ENCODE measurements at regions not wholly inside any gene's neighbourhood (a gene's known extent, or its start where the extent isn't known, plus 50 kb on each side); places are given as distances from the start of the nearest gene placed in this dataset.
"Not testable (repeated sequence)": the region's sequence is repeated elsewhere in the genome, so short reads cannot be mapped to it uniquely, and the experiment has no call there.

DNA sequence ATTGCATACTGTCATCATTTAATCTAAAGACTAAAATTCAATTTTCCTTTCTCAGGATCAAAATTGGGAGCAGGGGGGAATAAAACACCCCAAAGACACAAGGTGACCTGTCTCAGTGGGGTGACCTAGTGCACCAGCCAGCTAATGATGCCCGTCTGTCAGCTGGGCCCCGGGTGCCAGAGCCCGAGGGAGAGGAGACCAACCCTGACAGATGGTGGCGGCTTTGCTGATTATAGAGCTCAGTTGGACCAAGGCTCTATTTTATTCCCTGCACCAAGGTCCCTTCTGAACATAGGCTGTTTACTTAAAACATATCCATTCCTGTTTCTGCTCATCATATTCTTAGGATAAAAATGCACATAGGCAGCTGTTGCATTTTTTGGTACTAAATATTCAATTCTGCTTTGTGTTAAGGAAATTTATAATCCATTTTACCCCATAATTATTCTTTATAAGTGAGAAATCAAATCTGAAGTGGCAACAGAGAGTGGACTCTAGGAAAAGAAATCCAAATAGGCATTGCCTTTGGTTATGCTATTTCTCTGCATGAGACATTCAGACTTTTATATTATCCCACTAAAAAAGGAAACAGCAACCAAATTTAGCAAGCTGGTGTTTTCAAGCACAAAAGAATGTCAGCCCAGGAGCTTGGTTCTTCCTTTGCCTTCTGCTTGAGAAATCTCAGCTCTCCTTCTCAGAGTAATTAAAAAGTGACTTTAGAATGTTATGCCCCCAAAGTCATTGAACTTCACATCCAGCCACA, 96.8 kb upstream of the IFNG-AS1 start:
- TF ChIP-seq, protein P1, sequence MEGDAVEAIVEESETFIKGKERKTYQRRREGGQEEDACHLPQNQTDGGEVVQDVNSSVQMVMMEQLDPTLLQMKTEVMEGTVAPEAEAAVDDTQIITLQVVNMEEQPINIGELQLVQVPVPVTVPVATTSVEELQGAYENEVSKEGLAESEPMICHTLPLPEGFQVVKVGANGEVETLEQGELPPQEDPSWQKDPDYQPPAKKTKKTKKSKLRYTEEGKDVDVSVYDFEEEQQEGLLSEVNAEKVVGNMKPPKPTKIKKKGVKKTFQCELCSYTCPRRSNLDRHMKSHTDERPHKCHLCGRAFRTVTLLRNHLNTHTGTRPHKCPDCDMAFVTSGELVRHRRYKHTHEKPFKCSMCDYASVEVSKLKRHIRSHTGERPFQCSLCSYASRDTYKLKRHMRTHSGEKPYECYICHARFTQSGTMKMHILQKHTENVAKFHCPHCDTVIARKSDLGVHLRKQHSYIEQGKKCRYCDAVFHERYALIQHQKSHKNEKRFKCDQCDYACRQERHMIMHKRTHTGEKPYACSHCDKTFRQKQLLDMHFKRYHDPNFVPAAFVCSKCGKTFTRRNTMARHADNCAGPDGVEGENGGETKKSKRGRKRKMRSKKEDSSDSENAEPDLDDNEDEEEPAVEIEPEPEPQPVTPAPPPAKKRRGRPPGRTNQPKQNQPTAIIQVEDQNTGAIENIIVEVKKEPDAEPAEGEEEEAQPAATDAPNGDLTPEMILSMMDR (IDR thresholded peaks at IDR 0.05; ENCODE audit: extremely low read depth, insufficient read depth, missing control alignments): no peak
- in situ Hi-C loops (cut with MboI; ENCODE audit: low pct_unique_long_range_greater_than_20kb, low sequenced_read_pairs, unreplicated experiment): no loop called here
- no peak for DNase-seq (ENCODE audit: low spot score)

DNA sequence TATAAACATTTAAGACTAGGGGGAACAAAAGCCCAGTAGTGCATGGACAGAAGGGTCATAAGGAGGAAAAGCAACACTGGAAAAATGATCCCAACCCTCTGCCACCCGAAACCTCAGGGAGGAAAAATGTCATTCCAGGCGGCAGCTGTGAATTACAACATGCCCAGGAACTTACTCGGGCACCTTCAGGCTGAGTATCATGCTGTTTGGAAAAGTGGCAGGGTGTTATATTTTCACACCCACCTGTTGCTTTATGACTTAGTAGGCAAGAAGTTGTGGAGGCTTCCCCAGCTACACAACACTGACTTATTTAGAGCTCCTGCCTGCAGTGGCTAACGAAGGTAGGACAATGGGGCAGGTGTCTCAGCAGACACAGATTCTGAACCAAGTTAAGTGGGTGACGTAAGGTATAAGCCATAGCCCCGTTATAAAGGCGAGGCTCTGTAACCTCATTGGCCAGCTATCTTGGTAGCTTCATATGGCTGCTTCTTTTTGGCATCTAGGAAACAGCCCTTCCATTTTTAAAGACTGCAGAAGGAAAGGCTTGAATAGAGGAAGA, 96.1 kb upstream of the IFNG-AS1 start:
- TF ChIP-seq, protein P1 (IDR thresholded peaks at IDR 0.05; ENCODE audit: extremely low read depth, insufficient read depth, missing control alignments): no peak
- in situ Hi-C loops (cut with MboI; ENCODE audit: low pct_unique_long_range_greater_than_20kb, low sequenced_read_pairs, unreplicated experiment): no loop called here
- DNase-seq (ENCODE audit: low spot score): no peak

DNA sequence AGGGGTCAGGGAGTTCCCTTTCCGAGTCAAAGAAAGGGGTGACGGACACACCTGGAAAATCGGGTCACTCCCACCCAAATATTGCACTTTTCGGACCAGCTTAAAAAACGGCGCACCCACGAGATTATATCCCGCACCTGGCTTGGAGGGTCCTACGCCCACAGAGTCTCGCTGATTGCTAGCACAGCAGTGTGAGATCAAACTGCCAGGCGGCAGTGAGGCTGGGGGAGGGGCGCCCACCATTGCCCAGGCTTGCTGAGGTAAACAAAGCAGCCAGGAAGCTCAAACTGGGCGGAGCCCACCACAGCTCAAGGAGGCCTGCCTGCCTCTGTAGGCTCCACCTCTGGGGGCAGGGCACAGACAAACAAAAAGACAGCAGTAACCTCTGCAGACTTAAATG, 88.8 kb upstream of the IFNG-AS1 start:
- not testable (repeated sequence) for DNase-seq (ENCODE audit: low spot score)

DNA sequence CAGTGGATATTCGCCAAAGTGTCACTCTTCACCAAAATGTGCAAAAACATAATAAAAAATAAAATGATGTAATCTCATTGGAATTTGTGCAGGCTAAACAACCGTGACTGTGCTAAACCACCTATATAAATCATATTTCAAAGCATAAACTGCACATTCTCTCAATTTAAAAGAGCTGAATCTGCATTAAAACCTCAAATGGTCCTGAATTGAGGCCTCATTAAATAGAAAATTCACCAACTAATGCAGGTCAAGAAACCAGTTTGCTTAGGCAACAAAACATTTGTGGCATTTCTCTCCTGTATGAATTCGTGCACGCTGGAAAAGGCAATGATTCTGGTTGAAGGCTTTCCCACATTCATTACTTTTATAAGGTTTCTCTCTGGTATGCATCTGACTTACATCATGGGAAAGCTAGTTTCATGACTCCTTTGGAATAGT, 80.1 kb upstream of the IFNG-AS1 start:
- DNase-seq (ENCODE audit: low spot score): no peak
- TF ChIP-seq, protein P1 (IDR thresholded peaks at IDR 0.05; ENCODE audit: extremely low read depth, insufficient read depth, missing control alignments): no peak
- in situ Hi-C loops (cut with MboI; ENCODE audit: low pct_unique_long_range_greater_than_20kb, low sequenced_read_pairs, unreplicated experiment): no loop called here

More for the DNA sequence above, 88.8 kb upstream of the IFNG-AS1 start:
- in situ Hi-C loops (cut with MboI; ENCODE audit: low pct_unique_long_range_greater_than_20kb, low sequenced_read_pairs, unreplicated experiment): not testable (repeated sequence)

DNA sequence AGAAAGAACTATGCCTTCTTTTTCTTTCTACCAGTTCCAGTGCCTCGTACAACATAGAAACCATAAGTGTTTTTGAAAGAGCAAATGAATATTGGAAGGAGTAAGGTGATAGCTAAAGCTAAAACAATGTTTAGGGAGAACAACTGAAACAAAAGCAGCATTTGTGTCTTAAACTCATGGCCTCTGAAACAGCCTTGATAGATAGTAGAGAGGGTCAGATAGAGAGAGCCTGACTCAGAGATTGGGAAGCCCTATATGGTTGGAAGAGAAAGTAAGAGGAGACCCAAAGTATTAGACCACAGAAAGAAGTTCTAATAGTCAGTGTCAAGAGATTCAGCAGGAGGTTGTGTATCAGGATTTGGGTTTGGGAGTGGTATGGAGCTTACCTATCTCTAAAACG, 79.6 kb upstream of the IFNG-AS1 start:
- TF ChIP-seq, protein P1 (IDR thresholded peaks at IDR 0.05; ENCODE audit: extremely low read depth, insufficient read depth, missing control alignments): no peak

DNA sequence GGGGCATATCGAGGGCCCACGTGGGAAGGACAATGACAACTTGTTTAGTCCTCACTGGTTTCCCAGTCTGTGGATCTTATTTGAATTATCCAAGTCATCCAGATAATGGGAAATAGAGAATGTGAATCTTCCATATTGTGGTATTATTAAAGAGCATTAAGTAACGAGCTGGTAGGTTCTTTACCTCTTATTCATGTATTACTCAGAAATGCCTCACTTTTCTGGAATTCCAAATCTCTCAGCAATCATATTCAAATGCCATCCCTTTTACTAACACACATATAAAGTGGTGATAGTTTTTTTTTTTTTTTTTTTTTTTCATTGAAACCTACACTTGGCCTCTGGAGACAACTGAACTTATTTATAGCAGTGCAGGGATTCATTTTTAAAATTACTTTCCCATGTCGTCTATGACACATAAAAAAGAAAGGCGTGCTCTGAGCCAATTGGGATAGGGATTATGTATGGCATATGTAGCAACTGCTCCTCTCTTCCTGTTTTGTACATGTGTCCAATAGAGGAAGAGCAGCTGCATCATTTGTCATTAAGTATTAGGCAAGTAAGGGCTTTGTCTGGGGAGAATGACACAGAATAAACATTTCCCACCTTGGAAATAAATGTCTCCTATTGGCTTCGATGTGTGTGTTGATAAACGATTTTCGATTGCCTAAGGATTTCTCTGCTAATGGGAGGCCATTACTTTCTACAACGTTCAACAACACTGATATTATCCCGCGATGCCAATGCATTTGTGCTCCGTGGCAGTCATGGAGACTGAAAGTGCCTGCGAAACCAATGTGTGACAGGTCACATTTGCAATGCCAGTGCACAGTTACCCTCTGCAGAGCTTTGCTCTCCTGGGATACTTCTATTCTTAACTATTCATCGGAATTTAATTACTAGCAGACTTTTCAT, 78.6 kb upstream of the IFNG-AS1 start:
- TF ChIP-seq, protein P1 (IDR thresholded peaks at IDR 0.05; ENCODE audit: extremely low read depth, insufficient read depth, missing control alignments): no peak
- in situ Hi-C loops (cut with MboI; ENCODE audit: low pct_unique_long_range_greater_than_20kb, low sequenced_read_pairs, unreplicated experiment): no loop called here
- no peak for DNase-seq (ENCODE audit: low spot score)

More for the DNA sequence above, 79.6 kb upstream of the IFNG-AS1 start:
- no peak for DNase-seq (ENCODE audit: low spot score)
- in situ Hi-C loops (cut with MboI; ENCODE audit: low pct_unique_long_range_greater_than_20kb, low sequenced_read_pairs, unreplicated experiment): no loop called here
